ENCODE measurements at regions not wholly inside any gene's neighbourhood (a gene's known extent, or its start where the extent isn't known, plus 50 kb on each side); places are given as distances from the start of the nearest gene placed in this dataset.

- no peak overlapping the region for H3K4me3 Mint-ChIP-seq (ENCODE audit: unreplicated experiment)
- no peaks in the 10 kb centered on the region for H3K9me3 Mint-ChIP-seq (ENCODE audit: unreplicated experiment)
- Histone ChIP-seq H3K27ac (ENCODE audit: low read depth, low read length) (no peak overlapping the region), H3K27me3 (ENCODE audit: insufficient read depth, low read length) (no peaks in the 10 kb centered on the region), H3K9ac (ENCODE audit: low read length) (no peak overlapping the region), H3K4me3 (ENCODE audit: insufficient read depth, low read depth, low read length) (no peak overlapping the region), H3K79me2 (ENCODE audit: insufficient read depth, low read length) (no peaks in the 10 kb centered on the region), H4K20me1 (ENCODE audit: insufficient read depth, low read length) (no peaks in the 10 kb centered on the region), H3K4me2 (ENCODE audit: low read length) (no peak overlapping the region), H2AFZ (ENCODE audit: low read depth, low read length) (no peak overlapping the region), H3K9me3 (ENCODE audit: insufficient read depth, low read depth, low read length) (no peaks in the 10 kb centered on the region), H3K36me3 (ENCODE audit: insufficient read depth, low read length) (no peaks in the 10 kb centered on the region), H3K4me1 (ENCODE audit: insufficient read depth, low read length) (no peaks in the 10 kb centered on the region)
- H3K27ac Mint-ChIP-seq (ENCODE audit: unreplicated experiment): no peak overlapping the region
- no peaks in the 10 kb centered on the region for H3K36me3 Mint-ChIP-seq (ENCODE audit: low read depth, unreplicated experiment)
- FAIRE-seq (no peak), DNase-seq (ENCODE audit: low read depth) (no peak)
- no peaks in the 10 kb centered on the region for H3K4me1 Mint-ChIP-seq (ENCODE audit: low read depth, unreplicated experiment)
- TF ChIP-seq EZH2 (IDR thresholded peaks at IDR 0.05; ENCODE audit: insufficient read depth, low read length) (no peak), CTCF (IDR thresholded peaks at IDR 0.05; ENCODE audit: insufficient read depth, low read depth, low read length) (no peak)
- H3K27me3 Mint-ChIP-seq (ENCODE audit: low read depth, unreplicated experiment): no peaks in the 10 kb centered on the region
Measured at GRCh38 chr20:6184086-6184485, 61.3 kb upstream of the FERMT1 start.

DNA sequence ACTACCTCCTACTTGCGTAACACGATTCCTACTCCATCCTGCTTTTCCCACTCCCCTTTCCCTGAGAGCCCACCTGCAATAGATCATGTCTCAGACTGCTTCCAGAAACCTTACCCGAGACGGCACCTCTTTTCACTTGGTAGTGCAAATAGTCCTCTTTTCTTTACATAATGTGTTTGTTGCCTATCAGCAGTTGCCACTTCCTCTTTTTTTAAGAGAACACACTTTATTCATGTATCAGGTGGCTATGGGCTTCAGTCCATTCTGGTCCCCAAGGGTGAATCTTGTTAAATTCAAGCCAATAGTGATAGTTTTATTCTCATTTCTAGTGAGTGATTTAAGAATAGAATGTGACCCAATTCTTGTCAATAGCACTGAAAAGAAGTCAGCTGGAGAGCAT, 57.7 kb upstream of the FERMT1 start:
- FAIRE-seq: no peak
- TF ChIP-seq CTCF (IDR thresholded peaks at IDR 0.05; ENCODE audit: insufficient read depth, low read depth, low read length): no peak
- no peak for TF ChIP-seq EZH2 (IDR thresholded peaks at IDR 0.05; ENCODE audit: insufficient read depth, low read length)

GRCh38 chr20:6178537-6178936, 55.7 kb upstream of the FERMT1 start:
- Histone ChIP-seq H3K4me2 (ENCODE audit: low read length) (no peak overlapping the region), H2AFZ (ENCODE audit: low read depth, low read length) (no peak overlapping the region), H3K4me3 (ENCODE audit: insufficient read depth, low read depth, low read length) (no peak overlapping the region), H3K9ac (ENCODE audit: low read length) (no peak overlapping the region), H3K36me3 (ENCODE audit: insufficient read depth, low read length) (no peaks in the 10 kb centered on the region), H3K9me3 (ENCODE audit: insufficient read depth, low read depth, low read length) (no peaks in the 10 kb centered on the region), H3K4me1 (ENCODE audit: insufficient read depth, low read length) (no peaks in the 10 kb centered on the region), H3K79me2 (ENCODE audit: insufficient read depth, low read length) (no peaks in the 10 kb centered on the region), H4K20me1 (ENCODE audit: insufficient read depth, low read length) (no peaks in the 10 kb centered on the region), H3K27me3 (ENCODE audit: insufficient read depth, low read length) (no peaks in the 10 kb centered on the region), H3K27ac (ENCODE audit: low read depth, low read length) (no peak overlapping the region)
- FAIRE-seq (peak; percentile 50), DNase-seq (ENCODE audit: low read depth) (peak; percentile 18)
- Mint-ChIP-seq H3K27me3 (ENCODE audit: low read depth, unreplicated experiment) (no peaks in the 10 kb centered on the region), H3K27ac (ENCODE audit: unreplicated experiment) (no peak overlapping the region), H3K36me3 (ENCODE audit: low read depth, unreplicated experiment) (no peaks in the 10 kb centered on the region), H3K4me1 (ENCODE audit: low read depth, unreplicated experiment) (no peaks in the 10 kb centered on the region), H3K4me3 (ENCODE audit: unreplicated experiment) (no peak overlapping the region), H3K9me3 (ENCODE audit: unreplicated experiment) (no peaks in the 10 kb centered on the region)
- TF ChIP-seq EZH2 (IDR thresholded peaks at IDR 0.05; ENCODE audit: insufficient read depth, low read length) (no peak), CTCF (IDR thresholded peaks at IDR 0.05; ENCODE audit: insufficient read depth, low read depth, low read length) (peak; percentile 47)

More for the DNA sequence above, 57.7 kb upstream of the FERMT1 start:
- Mint-ChIP-seq H3K9me3 (ENCODE audit: unreplicated experiment) (no peaks in the 10 kb centered on the region), H3K27ac (ENCODE audit: unreplicated experiment) (no peak overlapping the region), H3K4me1 (ENCODE audit: low read depth, unreplicated experiment) (no peaks in the 10 kb centered on the region), H3K27me3 (ENCODE audit: low read depth, unreplicated experiment) (no peaks in the 10 kb centered on the region), H3K4me3 (ENCODE audit: unreplicated experiment) (no peak overlapping the region), H3K36me3 (ENCODE audit: low read depth, unreplicated experiment) (no peaks in the 10 kb centered on the region)
- Histone ChIP-seq H3K9me3 (ENCODE audit: insufficient read depth, low read depth, low read length) (no peaks in the 10 kb centered on the region), H3K9ac (ENCODE audit: low read length) (no peak overlapping the region), H2AFZ (ENCODE audit: low read depth, low read length) (no peak overlapping the region), H3K27me3 (ENCODE audit: insufficient read depth, low read length) (no peaks in the 10 kb centered on the region), H3K79me2 (ENCODE audit: insufficient read depth, low read length) (no peaks in the 10 kb centered on the region), H3K4me2 (ENCODE audit: low read length) (no peak overlapping the region), H3K27ac (ENCODE audit: low read depth, low read length) (no peak overlapping the region), H3K4me1 (ENCODE audit: insufficient read depth, low read length) (no peaks in the 10 kb centered on the region), H3K36me3 (ENCODE audit: insufficient read depth, low read length) (no peaks in the 10 kb centered on the region), H4K20me1 (ENCODE audit: insufficient read depth, low read length) (no peaks in the 10 kb centered on the region), H3K4me3 (ENCODE audit: insufficient read depth, low read depth, low read length) (no peak overlapping the region)
- no peak for DNase-seq (ENCODE audit: low read depth)

All from astrocyte (in vitro differentiated cells and primary cell).